Pulmonary artery endothelial cell (primary cell): ENCODE measurements at regions not wholly inside any gene's neighbourhood (a gene's known extent, or its start where the extent isn't known, plus 50 kb on each side); places are given as distances from the start of the nearest gene placed in this dataset.
"Not testable (repeated sequence)": the region's sequence is repeated elsewhere in the genome, so short reads cannot be mapped to it uniquely, and the experiment has no call there.

Source experiments
- DNase-seq: peaks from one replicate; pipeline ENCODE4 v3.0.0-alpha.2; 2011; ENCODE audit warnings: low read depth, low spot score

GRCh38 chr11:25488176-25488575 is 843.8 kb upstream of the ANO3 start:
- not testable (repeated sequence) for DNase-seq

GRCh38 chr11:25501426-25501825 is 830.5 kb upstream of the ANO3 start:
- not testable (repeated sequence) for DNase-seq

- no peak for DNase-seq
Observed at GRCh38 chr11:25515576-25515975, 816.4 kb upstream of the ANO3 start.

GRCh38 chr11:25520459-25520858 is 811.5 kb upstream of the ANO3 start:
- no peak for DNase-seq

- DNase-seq, result no peak
Observed at GRCh38 chr11:25527841-25528240, 804.1 kb upstream of the ANO3 start.

GRCh38 chr11:25529572-25529971 is 802.4 kb upstream of the ANO3 start:
- no peak for DNase-seq

GRCh38 chr11:25535467-25536272 is 796.3 kb upstream of the ANO3 start:
- no peak for DNase-seq

GRCh38 chr11:25536289-25536688 is 795.6 kb upstream of the ANO3 start:
- no peak for DNase-seq

GRCh38 chr11:25537393-25537792 is 794.5 kb upstream of the ANO3 start:
- no peak for DNase-seq

GRCh38 chr11:25547292-25547691 is 784.6 kb upstream of the ANO3 start:
- DNase-seq, result no peak

GRCh38 chr11:25562417-25562816 is 769.5 kb upstream of the ANO3 start:
- DNase-seq, result no peak

GRCh38 chr11:25565846-25566245 is 766.1 kb upstream of the ANO3 start:
- no peak for DNase-seq

GRCh38 chr11:25566298-25567200 is 765.4 kb upstream of the ANO3 start:
- DNase-seq, result no peak

- DNase-seq, result no peak
Observed at GRCh38 chr11:25576320-25576719, 755.6 kb upstream of the ANO3 start.

GRCh38 chr11:25579554-25579953 is 752.4 kb upstream of the ANO3 start:
- not testable (repeated sequence) for DNase-seq

- DNase-seq, result no peak
Observed at GRCh38 chr11:25583596-25583995, 748.3 kb upstream of the ANO3 start.

- no peak for DNase-seq
Observed at GRCh38 chr11:25587496-25587895, 744.4 kb upstream of the ANO3 start.

- no peak for DNase-seq
Observed at GRCh38 chr11:25593221-25593620, 738.7 kb upstream of the ANO3 start.

GRCh38 chr11:25596701-25597100 is 735.2 kb upstream of the ANO3 start:
- DNase-seq, result no peak

GRCh38 chr11:25597696-25598095 is 734.2 kb upstream of the ANO3 start:
- no peak for DNase-seq

- no peak for DNase-seq
Observed at GRCh38 chr11:25602149-25602548, 729.8 kb upstream of the ANO3 start.

GRCh38 chr11:25602959-25603358 is 729.0 kb upstream of the ANO3 start:
- DNase-seq, result no peak

- no peak for DNase-seq
Observed at GRCh38 chr11:25612806-25613205, 719.1 kb upstream of the ANO3 start.
